Large intestine (tissue), 3 donors: ENCODE measurements at regions not wholly inside any gene's neighbourhood (a gene's known extent, or its start where the extent isn't known, plus 50 kb on each side); places are given as distances from the start of the nearest gene placed in this dataset.
A peak's percentile ranks its signal among the peaks of the same experiment; 100 is the strongest.

ENCODE experiments used
- DNase-seq, 2 donors: peaks; one replicate each; pipeline versions ENCODE4 v3.0.0 to v3.0.0-alpha.2; 2013
- H3K27ac ChIP-seq: one replicate; pipeline ENCODE4 v1.5.1; 2013; ENCODE audit warnings: low read length
- H3K27me3 ChIP-seq: 2 replicates; pipeline ENCODE4 v1.6.1; 2013; ENCODE audit warnings: low read length; ENCODE audit not compliant: control insufficient read depth, insufficient read depth
- H3K36me3 ChIP-seq: 2 replicates; pipeline ENCODE4 v1.6.1; 2013; ENCODE audit warnings: low read length; ENCODE audit not compliant: control insufficient read depth, insufficient read depth
- H3K4me1 ChIP-seq: one replicate; pipeline ENCODE4 v1.6.1; 2013; ENCODE audit warnings: low read length; ENCODE audit not compliant: control insufficient read depth, insufficient read depth
- H3K4me3 ChIP-seq: one replicate; pipeline ENCODE4 v1.5.1; 2013; ENCODE audit warnings: low read length
- H3K9me3 ChIP-seq: one replicate; pipeline ENCODE4 v1.6.1; 2013; ENCODE audit warnings: mild to moderate bottlenecking, low read depth, low read length, moderate library complexity; ENCODE audit not compliant: control insufficient read depth
- WGBS: methylation state at CpG from one replicate; pipeline ENCODE4 v1.1.5; 2013; ENCODE audit warnings: low lambda C conversion rate; ENCODE audit not compliant: insufficient coverage; 5-methylcytosine and 5-hydroxymethylcytosine counted together

DNA sequence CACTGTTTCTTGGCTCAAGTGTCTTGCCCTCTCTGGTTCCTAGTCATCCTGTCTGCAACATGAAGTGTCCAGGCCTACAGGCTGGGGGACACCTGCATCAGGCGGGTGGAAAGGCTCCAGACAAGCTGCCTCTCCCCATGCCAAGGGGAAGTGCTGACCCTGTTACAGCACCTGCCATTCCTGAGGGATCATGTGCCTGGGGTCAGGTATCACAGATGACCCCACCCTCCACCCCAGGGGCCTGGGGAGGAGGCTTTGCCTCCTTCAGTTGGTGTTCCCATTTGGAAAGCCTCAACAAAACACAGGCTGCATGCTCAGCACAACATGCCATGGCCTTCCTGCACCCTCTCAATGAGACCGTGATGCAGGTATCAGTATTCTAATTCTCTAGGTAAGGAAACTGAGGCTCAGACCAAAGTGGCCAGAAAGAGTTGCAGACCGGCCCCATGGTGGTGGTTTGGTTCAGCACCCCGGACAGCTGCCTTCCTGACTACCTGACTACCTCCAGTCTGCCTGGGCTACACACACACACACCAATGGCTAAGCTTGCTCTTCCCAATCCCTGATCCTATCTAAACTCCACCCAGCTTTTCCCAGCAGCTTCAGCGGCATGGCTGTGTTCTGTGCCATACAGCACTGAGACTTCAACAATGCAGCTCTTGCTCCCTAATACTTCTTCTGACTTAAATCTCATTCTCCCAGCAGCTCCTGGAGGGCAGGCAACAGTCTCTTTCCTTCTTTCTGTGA is 69.7 kb upstream of the LINGO1 start:
- Histone ChIP-seq H3K27ac (no peak overlapping the region), H3K36me3 (no peaks in the 10 kb centered on the region), H3K4me1 (no peaks in the 10 kb centered on the region), H3K9me3 (no peaks in the 10 kb centered on the region), H3K27me3 (peaks cover 14% of the 10 kb centered on the region), H3K4me3 (no peak overlapping the region)
- WGBS: 0% methylated on average over 1 of the region's 5 CpGs
- peak in 1 of 2 donors; percentile 14 for DNase-seq

DNA sequence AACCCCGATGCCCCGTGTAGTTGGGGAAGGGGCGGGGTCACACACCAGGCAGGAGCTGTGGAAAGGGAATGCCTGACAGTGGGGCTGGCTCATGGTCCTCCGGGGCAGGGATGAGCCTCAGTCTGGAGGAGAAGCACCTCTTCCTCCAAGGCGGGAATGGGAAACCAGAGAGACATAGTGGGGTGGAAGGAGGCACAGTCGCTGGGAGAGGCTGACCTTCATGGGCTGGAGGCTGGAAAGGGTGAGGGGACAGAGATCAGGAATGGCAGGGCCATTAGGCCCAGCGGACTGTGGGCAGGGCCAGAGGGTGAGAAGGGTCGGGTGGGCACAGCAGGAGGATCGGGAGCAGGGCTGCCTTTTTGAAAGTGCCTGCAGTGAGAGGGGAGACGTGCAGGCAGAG is 65.8 kb upstream of the LINGO1 start:
- no CpG with 5 or more reads among the region's 10 CpGs for WGBS
- H3K4me1 ChIP-seq: no peaks in the 10 kb centered on the region
- peaks cover 29% of the 10 kb centered on the region for H3K27me3 ChIP-seq
- H3K27ac ChIP-seq: no peak overlapping the region
- no peak overlapping the region for H3K4me3 ChIP-seq
- no peaks in the 10 kb centered on the region for H3K36me3 ChIP-seq
- DNase-seq: no peak
- no peaks in the 10 kb centered on the region for H3K9me3 ChIP-seq

DNA sequence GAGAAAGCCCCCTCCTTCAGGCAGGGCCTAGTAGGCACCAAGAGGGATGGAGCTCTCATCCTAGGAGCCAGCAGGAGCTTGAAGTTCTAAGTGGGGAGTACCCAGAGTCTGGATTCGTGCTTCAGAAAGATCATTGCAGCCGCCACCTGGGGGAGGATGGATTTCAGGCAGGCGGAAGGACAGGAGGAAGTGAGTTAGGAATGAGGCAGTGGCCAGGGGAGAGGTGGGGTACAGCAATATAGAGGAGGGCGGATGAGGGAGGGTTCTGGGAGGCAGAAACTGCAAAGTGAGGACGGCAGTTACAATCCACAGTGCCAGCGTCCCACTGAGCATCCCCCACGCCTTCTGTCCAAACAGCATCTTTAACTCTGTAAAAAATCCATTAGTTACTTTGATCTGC is 65.2 kb upstream of the LINGO1 start:
- H3K27me3 ChIP-seq: peaks cover 30% of the 10 kb centered on the region
- no CpG with 5 or more reads among the region's 7 CpGs for WGBS
- H3K36me3 ChIP-seq: no peaks in the 10 kb centered on the region
- no peak overlapping the region for H3K27ac ChIP-seq
- no peak for DNase-seq
- no peak overlapping the region for H3K4me3 ChIP-seq
- H3K9me3 ChIP-seq: no peaks in the 10 kb centered on the region
- H3K4me1 ChIP-seq: no peaks in the 10 kb centered on the region

DNA sequence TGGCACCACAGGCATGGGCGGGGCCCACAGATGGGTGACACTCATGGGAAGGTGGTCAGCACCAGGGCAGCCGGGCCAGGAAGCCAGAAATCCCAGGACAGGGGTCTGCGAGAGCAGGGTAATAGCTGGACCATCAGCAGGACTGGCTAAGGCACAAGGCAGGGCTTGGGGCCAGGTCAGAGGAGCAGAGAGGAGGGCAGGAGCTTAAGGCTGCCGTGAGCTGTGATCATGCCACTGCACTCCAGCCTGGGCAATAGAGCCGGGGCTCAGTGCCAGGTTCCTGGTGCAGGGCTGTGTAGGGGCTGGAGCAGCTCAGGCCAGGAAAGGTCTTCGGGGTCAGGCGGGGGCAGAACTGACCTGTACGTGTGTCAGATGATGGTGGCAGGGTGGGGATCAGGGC is 64.2 kb upstream of the LINGO1 start:
- Histone ChIP-seq H3K27me3 (peaks cover 37% of the 10 kb centered on the region), H3K4me1 (no peaks in the 10 kb centered on the region), H3K9me3 (no peaks in the 10 kb centered on the region), H3K4me3 (no peak overlapping the region), H3K36me3 (no peaks in the 10 kb centered on the region), H3K27ac (no peak overlapping the region)
- DNase-seq: no peak
- WGBS: no CpG with 5 or more reads among the region's 8 CpGs

DNA sequence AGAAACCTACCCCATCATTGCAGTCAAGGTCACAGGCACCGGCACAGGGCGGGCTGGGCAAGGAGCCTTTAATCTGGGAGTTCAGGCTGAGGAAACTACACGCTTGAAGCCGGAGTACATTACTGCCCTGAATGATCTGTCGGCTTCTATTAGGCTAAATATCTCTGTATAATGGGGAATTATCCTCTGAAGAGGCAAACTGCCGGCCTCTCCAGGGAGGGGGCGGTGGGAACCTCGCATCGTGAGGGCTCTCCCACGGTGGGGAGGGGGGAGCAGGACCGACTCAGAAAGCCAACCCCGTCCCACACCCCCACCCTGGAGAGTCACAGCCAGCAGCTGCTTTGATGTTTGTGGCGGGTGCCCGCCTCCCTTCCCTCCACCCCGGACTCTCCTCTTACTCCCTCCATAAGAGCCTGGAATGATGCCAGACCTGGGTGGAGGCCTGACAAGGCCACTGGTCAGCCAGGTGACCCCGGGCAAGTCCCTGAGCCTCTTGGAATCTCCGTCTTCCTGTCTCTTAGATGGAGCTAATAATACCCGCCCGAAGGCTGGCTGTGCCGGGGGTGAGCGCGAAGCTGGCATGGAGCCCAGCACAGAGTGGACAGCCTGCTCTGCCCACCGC is 63.4 kb upstream of the LINGO1 start:
- peaks cover 42% of the 10 kb centered on the region for H3K27me3 ChIP-seq
- no peak for DNase-seq
- no peak overlapping the region for H3K4me3 ChIP-seq
- no CpG with 5 or more reads among the region's 23 CpGs for WGBS
- H3K4me1 ChIP-seq: no peaks in the 10 kb centered on the region
- H3K9me3 ChIP-seq: no peaks in the 10 kb centered on the region
- H3K27ac ChIP-seq: no peak overlapping the region
- no peaks in the 10 kb centered on the region for H3K36me3 ChIP-seq

DNA sequence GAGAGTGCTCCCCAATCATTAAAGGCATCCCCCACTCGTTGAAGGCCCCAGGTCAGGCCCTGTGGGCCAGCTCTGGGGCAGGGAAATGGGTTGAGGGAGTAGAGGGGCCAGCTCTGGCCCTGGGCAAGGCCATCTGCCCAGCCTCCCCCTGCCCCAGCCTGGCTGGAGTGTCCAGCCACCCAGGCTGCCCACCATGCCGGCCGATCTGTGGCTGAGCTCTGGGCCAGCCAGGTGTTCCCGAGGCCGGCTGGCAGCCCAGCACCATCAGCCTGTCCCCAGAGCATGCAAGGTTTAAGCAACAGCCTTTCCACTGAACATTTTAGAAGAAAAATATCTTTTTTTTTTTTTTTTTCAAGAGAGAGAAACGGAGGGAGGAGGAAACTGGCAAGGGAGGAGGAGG is 62.8 kb upstream of the LINGO1 start:
- no peak overlapping the region for H3K4me3 ChIP-seq
- no peaks in the 10 kb centered on the region for H3K36me3 ChIP-seq
- H3K27me3 ChIP-seq: peaks cover 42% of the 10 kb centered on the region
- no peaks in the 10 kb centered on the region for H3K4me1 ChIP-seq
- no peak overlapping the region for H3K27ac ChIP-seq
- DNase-seq: no peak
- no CpG with 5 or more reads among the region's 6 CpGs for WGBS
- no peaks in the 10 kb centered on the region for H3K9me3 ChIP-seq

DNA sequence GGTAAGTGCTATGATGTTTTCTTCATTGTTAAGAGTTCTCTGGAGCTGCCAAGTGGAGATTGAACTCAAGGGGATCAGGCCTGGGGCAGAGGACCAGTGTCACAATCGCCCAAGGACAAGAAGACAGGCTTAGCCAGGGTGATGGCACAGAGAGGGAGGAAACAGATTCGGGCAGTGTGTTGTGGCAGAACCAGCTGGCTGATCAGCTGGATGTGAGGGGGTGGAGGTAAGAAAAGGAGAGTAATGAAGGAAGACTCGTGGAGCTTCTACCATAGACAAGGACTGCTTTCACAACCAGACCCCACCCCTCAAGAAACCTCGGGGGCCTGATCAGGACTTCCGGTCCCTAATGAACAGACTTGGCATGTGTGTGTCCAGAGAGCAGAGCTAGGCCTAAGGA is 60.9 kb upstream of the LINGO1 start:
- WGBS: no CpG with 5 or more reads among the region's 5 CpGs
- no peaks in the 10 kb centered on the region for H3K9me3 ChIP-seq
- no peak for DNase-seq
- H3K27me3 ChIP-seq: peaks cover 45% of the 10 kb centered on the region
- H3K27ac ChIP-seq: no peak overlapping the region
- H3K36me3 ChIP-seq: no peaks in the 10 kb centered on the region
- no peak overlapping the region for H3K4me3 ChIP-seq
- no peaks in the 10 kb centered on the region for H3K4me1 ChIP-seq

DNA sequence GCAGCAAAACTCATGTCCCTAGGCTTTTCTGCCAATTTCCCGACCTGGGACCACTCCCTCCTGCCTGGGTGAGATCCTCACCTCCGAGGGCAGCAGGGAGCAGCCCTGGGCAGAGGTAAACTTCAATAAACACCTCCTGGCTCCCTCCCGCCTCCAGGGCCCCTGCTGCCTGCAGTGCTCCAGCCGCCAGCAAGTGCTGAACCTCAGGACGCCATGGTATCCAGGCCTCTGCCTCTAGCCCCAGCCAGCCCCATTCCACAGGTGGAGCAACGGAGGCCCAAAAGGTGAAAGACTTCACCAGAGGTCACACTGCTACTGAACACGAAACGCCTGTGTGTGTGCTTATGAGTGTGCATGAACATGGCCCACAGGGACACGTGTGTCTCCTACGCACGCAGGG is 59.9 kb upstream of the LINGO1 start:
- no peak for DNase-seq
- Histone ChIP-seq H3K27ac (no peak overlapping the region), H3K4me3 (no peak overlapping the region), H3K36me3 (no peaks in the 10 kb centered on the region), H3K27me3 (peaks cover 38% of the 10 kb centered on the region), H3K4me1 (no peaks in the 10 kb centered on the region), H3K9me3 (no peaks in the 10 kb centered on the region)
- WGBS: no CpG with 5 or more reads among the region's 11 CpGs

DNA sequence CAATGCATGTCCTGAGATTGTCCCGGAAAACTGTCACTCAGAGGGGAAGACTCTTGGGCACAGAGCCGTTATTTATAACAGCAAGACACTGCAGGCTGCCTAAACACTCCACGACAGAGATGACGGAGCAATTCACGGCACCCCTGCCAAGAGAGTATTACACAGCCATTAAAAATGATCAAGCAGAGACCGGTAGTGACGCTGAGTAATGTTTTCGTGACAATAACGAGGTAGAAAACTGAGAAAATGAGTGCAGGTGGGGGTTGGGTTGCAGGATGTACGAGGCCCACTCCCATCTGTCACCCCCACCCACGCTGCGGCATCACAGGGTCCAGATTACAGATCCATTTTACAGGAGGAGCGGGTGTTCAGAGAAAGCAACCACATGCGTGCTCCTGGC is 58.9 kb upstream of the LINGO1 start:
- H3K4me1 ChIP-seq: no peaks in the 10 kb centered on the region
- no peaks in the 10 kb centered on the region for H3K36me3 ChIP-seq
- 100% methylated on average over 2 of the region's 14 CpGs for WGBS
- H3K4me3 ChIP-seq: no peak overlapping the region
- no peaks in the 10 kb centered on the region for H3K9me3 ChIP-seq
- DNase-seq: no peak
- peaks cover 28% of the 10 kb centered on the region for H3K27me3 ChIP-seq
- H3K27ac ChIP-seq: no peak overlapping the region

DNA sequence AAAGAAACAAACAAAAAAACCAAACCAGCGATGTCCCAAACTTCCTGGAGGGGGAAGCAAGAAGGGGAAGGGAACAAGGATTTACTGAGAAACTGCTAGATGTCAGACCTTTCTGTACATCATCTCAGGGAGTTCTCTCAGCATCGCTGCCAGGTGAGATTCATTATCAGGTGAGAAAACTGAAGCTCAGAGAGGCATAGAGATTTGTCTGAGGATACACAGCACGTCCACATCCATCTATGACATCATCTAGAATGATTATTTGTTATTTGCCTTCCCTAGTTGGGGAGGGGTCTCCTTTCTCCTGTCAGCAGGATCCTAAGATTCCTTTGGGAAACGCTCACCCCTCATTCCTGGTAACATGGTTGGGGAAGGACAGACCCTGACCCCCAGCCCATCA is 57.1 kb upstream of the LINGO1 start:
- no peak overlapping the region for H3K27ac ChIP-seq
- no peaks in the 10 kb centered on the region for H3K4me1 ChIP-seq
- H3K4me3 ChIP-seq: no peak overlapping the region
- H3K36me3 ChIP-seq: no peaks in the 10 kb centered on the region
- WGBS: 64% methylated on average over 1 of the region's 4 CpGs
- peaks cover 25% of the 10 kb centered on the region for H3K27me3 ChIP-seq
- H3K9me3 ChIP-seq: no peaks in the 10 kb centered on the region
- DNase-seq: no peak

DNA sequence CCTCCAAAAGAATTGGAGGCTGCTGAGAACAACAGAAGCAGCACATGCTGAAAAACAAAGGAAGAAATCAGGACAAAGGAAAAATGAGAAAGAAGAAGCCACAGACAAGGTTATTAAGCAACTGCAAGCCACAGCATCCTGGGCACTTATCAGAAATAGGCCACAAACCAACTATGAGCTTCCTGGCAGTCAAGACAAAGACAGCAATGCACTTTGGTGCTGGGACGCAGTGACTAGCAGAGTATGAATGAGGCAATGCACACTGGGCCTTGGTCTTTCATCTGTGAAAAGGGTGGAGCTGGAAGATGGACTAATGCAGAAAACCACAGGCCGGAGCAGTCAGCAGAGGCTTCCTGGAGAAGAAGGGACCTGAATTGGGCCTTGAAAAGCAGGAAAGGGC is 56.0 kb upstream of the LINGO1 start:
- H3K4me1 ChIP-seq: no peaks in the 10 kb centered on the region
- no peak overlapping the region for H3K4me3 ChIP-seq
- H3K9me3 ChIP-seq: no peaks in the 10 kb centered on the region
- no CpG with 5 or more reads among the region's 2 CpGs for WGBS
- no peak for DNase-seq
- H3K27me3 ChIP-seq: peaks cover 24% of the 10 kb centered on the region
- no peak overlapping the region for H3K27ac ChIP-seq
- no peaks in the 10 kb centered on the region for H3K36me3 ChIP-seq
